ENCODE measurements at regions not wholly inside any gene's neighbourhood (a gene's known extent, or its start where the extent isn't known, plus 50 kb on each side); places are given as distances from the start of the nearest gene placed in this dataset.

DNA sequence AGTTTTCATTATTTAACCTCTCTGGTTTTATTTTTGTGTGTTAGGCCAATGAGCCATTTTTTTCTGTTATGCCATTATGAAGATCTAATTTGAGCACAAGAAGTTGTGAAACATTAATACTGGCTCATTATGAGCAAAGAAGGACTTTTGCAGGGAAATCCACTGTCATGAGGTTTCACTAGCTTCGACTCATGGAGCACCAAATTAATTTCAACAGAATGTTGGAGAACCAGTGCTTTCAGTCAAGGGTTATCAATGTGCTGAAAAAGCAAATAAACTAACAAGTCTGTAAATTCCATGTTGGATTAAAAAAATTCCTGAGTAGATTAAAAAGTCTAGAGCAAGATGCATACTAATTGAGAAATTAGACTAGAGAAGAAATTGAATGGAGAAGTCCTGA lies 594.2 kb upstream of the FZD8 start:
- TF ChIP-seq, protein P1, sequence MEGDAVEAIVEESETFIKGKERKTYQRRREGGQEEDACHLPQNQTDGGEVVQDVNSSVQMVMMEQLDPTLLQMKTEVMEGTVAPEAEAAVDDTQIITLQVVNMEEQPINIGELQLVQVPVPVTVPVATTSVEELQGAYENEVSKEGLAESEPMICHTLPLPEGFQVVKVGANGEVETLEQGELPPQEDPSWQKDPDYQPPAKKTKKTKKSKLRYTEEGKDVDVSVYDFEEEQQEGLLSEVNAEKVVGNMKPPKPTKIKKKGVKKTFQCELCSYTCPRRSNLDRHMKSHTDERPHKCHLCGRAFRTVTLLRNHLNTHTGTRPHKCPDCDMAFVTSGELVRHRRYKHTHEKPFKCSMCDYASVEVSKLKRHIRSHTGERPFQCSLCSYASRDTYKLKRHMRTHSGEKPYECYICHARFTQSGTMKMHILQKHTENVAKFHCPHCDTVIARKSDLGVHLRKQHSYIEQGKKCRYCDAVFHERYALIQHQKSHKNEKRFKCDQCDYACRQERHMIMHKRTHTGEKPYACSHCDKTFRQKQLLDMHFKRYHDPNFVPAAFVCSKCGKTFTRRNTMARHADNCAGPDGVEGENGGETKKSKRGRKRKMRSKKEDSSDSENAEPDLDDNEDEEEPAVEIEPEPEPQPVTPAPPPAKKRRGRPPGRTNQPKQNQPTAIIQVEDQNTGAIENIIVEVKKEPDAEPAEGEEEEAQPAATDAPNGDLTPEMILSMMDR (IDR thresholded peaks at IDR 0.05): no peak
- TF ChIP-seq POLR2AphosphoS5 (IDR thresholded peaks at IDR 0.05): no peak
